Glutamatergic neuron (in vitro differentiated cells): ENCODE measurements at regions not wholly inside any gene's neighbourhood (a gene's known extent, or its start where the extent isn't known, plus 50 kb on each side); places are given as distances from the start of the nearest gene placed in this dataset.
A peak's percentile ranks its signal among the peaks of the same experiment; 100 is the strongest.

ENCODE experiments used
- DNase-seq: peaks from one replicate; pipeline ENCODE4 v3.0.0; 2022
- H3K27ac Mint-ChIP-seq: one replicate; pipeline ENCODE4 v1.8.0; 2020; ENCODE audit warnings: mild to moderate bottlenecking, mixed read lengths, inconsistent platforms; ENCODE audit not compliant: unreplicated experiment
- H3K27me3 Mint-ChIP-seq: one replicate; pipeline ENCODE4 v1.8.0; 2020; ENCODE audit warnings: mild to moderate bottlenecking, moderate library complexity, mixed read lengths, inconsistent platforms; ENCODE audit not compliant: unreplicated experiment
- H3K36me3 Mint-ChIP-seq: one replicate; pipeline ENCODE4 v1.8.0; 2020; ENCODE audit warnings: mild to moderate bottlenecking, mixed read lengths, inconsistent platforms; ENCODE audit not compliant: unreplicated experiment
- H3K4me1 Mint-ChIP-seq: one replicate; pipeline ENCODE4 v1.8.0; 2020; ENCODE audit warnings: mild to moderate bottlenecking, low read depth, mixed read lengths, inconsistent platforms; ENCODE audit not compliant: unreplicated experiment
- H3K4me3 Mint-ChIP-seq: one replicate; pipeline ENCODE4 v1.8.0; 2020; ENCODE audit warnings: mild to moderate bottlenecking, mixed read lengths, inconsistent platforms; ENCODE audit not compliant: unreplicated experiment
- H3K9me3 Mint-ChIP-seq: one replicate; pipeline ENCODE4 v1.8.0; 2020; ENCODE audit warnings: mild to moderate bottlenecking, moderate library complexity, mixed read lengths, inconsistent platforms; ENCODE audit not compliant: unreplicated experiment
- TF ChIP-seq, protein P1 (sequence below): fragments of 200-600 bp; sonication (generic); IDR thresholded peaks from one replicate; pipeline ENCODE4 v1.5.0; 2021; ENCODE audit not compliant: partially characterized antibody, unreplicated experiment

- no peaks in the 10 kb centered on the region for H3K4me1 Mint-ChIP-seq
- H3K9me3 Mint-ChIP-seq = no peaks in the 10 kb centered on the region
- no peak overlapping the region for H3K4me3 Mint-ChIP-seq
- TF ChIP-seq, protein P1, sequence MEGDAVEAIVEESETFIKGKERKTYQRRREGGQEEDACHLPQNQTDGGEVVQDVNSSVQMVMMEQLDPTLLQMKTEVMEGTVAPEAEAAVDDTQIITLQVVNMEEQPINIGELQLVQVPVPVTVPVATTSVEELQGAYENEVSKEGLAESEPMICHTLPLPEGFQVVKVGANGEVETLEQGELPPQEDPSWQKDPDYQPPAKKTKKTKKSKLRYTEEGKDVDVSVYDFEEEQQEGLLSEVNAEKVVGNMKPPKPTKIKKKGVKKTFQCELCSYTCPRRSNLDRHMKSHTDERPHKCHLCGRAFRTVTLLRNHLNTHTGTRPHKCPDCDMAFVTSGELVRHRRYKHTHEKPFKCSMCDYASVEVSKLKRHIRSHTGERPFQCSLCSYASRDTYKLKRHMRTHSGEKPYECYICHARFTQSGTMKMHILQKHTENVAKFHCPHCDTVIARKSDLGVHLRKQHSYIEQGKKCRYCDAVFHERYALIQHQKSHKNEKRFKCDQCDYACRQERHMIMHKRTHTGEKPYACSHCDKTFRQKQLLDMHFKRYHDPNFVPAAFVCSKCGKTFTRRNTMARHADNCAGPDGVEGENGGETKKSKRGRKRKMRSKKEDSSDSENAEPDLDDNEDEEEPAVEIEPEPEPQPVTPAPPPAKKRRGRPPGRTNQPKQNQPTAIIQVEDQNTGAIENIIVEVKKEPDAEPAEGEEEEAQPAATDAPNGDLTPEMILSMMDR = no peak
- H3K27me3 Mint-ChIP-seq = no peaks in the 10 kb centered on the region
- H3K36me3 Mint-ChIP-seq = no peaks in the 10 kb centered on the region
- H3K27ac Mint-ChIP-seq = no peak overlapping the region
- DNase-seq = no peak
Observed at GRCh38 chr9:107704774-107705173, 215.2 kb upstream of the KLF4 start.

- TF ChIP-seq, protein P1 = no peak
- Mint-ChIP-seq H3K27me3 (no peaks in the 10 kb centered on the region), H3K27ac (no peak overlapping the region), H3K4me3 (no peak overlapping the region), H3K9me3 (no peaks in the 10 kb centered on the region), H3K36me3 (no peaks in the 10 kb centered on the region), H3K4me1 (peaks cover 9% of the 10 kb centered on the region)
- DNase-seq = no peak
Observed at GRCh38 chr9:107703651-107704050, 214.1 kb upstream of the KLF4 start.

DNA sequence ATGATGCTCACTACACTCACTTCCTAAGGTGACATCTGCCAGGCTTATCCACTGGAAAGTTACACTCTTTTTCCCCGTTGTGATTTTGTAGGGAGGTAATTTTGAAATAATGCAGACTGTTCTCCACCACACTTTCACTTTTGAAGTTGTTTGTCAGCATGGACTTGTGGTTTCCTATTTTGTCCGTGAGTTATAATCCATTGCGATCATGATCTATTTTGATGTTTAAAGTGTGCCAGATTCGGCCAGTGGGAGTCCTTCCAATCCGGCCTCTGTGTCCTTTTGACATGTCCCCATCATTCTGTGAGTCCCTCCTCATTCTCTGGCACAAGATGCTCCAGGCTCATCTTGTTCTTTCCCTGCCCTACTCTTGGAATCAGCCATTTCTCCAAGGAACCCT lies 211.3 kb upstream of the KLF4 start:
- H3K4me3 Mint-ChIP-seq = no peak overlapping the region
- no peaks in the 10 kb centered on the region for H3K36me3 Mint-ChIP-seq
- no peak for DNase-seq
- H3K27ac Mint-ChIP-seq = no peak overlapping the region
- H3K9me3 Mint-ChIP-seq = no peaks in the 10 kb centered on the region
- peaks cover 10% of the 10 kb centered on the region for H3K4me1 Mint-ChIP-seq
- H3K27me3 Mint-ChIP-seq = no peaks in the 10 kb centered on the region
- TF ChIP-seq, protein P1 = no peak

DNA sequence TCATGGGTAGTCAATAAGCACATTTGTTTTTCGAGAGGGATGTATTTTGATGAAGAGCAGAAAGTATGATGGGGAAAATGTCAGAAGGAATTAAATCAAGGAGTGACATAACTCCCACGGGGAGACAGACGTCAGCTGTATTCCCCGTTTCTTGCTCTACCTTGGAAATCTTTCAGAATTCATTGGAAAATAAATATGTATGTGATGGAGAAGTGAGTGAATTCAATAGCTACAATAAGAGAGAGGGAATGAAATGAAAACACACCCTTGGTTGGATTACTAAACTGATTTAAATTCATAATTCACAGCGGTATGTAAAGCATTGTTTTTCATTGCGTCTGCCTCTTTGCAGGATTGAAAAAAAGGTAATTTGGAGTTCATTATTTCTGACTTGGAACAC lies 209.7 kb upstream of the KLF4 start:
- Mint-ChIP-seq H3K27me3 (no peaks in the 10 kb centered on the region), H3K4me3 (peak overlapping the region; percentile 23), H3K9me3 (no peaks in the 10 kb centered on the region), H3K27ac (peak overlapping the region; percentile 69), H3K4me1 (peaks cover 10% of the 10 kb centered on the region), H3K36me3 (no peaks in the 10 kb centered on the region)
- TF ChIP-seq, protein P1 = no peak
- no peak for DNase-seq

GRCh38 chr9:107698779-107699178 lies 209.2 kb upstream of the KLF4 start:
- no peak for DNase-seq
- TF ChIP-seq, protein P1 = no peak
- Mint-ChIP-seq H3K4me1 (peaks cover 10% of the 10 kb centered on the region), H3K36me3 (no peaks in the 10 kb centered on the region), H3K27me3 (no peaks in the 10 kb centered on the region), H3K4me3 (peak overlapping the region; percentile 23), H3K27ac (peak overlapping the region; percentile 69), H3K9me3 (no peaks in the 10 kb centered on the region)
